DOHH2 (cell line): ENCODE measurements at regions not wholly inside any gene's neighbourhood (a gene's known extent, or its start where the extent isn't known, plus 50 kb on each side); places are given as distances from the start of the nearest gene placed in this dataset.

Experiments used
- EZH2phosphoT487 ChIP-seq: fragments of 200-600 bp; sonication (generic); IDR thresholded peaks from 2 replicates; pipeline ENCODE4 v1.6.1; 2017; ENCODE audit warnings: borderline replicate concordance, mild to moderate bottlenecking, antibody characterized with exemption, low read length, moderate library complexity, mixed read lengths
- TF ChIP-seq, protein P1 (sequence below): fragments of 200-600 bp; sonication (generic); IDR thresholded peaks from one replicate; pipeline ENCODE4 v1.5.1; 2014; ENCODE audit warnings: antibody characterized with exemption, mild to moderate bottlenecking, low read depth, low read length; ENCODE audit not compliant: poor library complexity, severe bottlenecking

DNA sequence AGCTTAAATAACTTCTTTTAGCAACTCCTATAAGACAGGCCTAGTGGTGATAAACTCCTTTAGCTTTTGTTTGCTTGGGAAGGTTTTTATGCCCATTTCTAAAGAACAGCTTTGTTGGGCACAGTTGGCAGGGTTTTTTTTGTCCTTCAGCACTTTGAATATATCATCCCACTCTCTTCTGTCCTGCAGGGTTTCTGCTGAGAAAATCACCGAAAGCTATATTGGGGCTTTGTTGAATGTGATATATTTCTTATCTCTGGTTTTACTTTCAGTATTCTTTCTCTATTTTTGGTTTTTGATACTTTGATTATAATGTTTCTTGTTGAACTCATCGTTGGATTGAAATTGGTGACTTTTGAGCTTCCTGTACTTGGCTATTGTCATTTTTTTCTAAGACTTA, 372.8 kb upstream of the ZC3H15 start:
- TF ChIP-seq, protein P1, sequence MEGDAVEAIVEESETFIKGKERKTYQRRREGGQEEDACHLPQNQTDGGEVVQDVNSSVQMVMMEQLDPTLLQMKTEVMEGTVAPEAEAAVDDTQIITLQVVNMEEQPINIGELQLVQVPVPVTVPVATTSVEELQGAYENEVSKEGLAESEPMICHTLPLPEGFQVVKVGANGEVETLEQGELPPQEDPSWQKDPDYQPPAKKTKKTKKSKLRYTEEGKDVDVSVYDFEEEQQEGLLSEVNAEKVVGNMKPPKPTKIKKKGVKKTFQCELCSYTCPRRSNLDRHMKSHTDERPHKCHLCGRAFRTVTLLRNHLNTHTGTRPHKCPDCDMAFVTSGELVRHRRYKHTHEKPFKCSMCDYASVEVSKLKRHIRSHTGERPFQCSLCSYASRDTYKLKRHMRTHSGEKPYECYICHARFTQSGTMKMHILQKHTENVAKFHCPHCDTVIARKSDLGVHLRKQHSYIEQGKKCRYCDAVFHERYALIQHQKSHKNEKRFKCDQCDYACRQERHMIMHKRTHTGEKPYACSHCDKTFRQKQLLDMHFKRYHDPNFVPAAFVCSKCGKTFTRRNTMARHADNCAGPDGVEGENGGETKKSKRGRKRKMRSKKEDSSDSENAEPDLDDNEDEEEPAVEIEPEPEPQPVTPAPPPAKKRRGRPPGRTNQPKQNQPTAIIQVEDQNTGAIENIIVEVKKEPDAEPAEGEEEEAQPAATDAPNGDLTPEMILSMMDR = no peak
- TF ChIP-seq EZH2phosphoT487 = no peak
